ENCODE measurements at regions not wholly inside any gene's neighbourhood (a gene's known extent, or its start where the extent isn't known, plus 50 kb on each side); places are given as distances from the start of the nearest gene placed in this dataset.

DNA sequence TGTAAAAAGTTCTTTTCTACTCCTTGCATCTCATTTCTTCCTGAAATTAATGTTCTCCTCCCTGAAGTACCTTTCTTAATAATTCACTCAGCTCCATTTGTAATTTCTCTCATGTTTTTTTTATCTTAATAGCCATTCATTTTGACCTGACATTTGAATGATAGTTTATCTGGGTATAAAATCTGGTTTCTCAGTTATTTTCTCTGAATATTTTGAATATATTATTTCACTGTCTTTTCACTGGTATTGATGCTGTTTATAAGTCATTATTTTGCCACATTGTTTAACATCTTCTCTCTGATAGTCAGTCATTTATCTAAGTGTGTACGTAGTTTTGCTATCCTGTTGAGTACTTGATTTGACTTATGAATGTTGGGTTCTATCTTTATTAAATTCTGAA, 68.8 kb upstream of the ARHGAP18 start:
- DNase-seq, result no peak

DNA sequence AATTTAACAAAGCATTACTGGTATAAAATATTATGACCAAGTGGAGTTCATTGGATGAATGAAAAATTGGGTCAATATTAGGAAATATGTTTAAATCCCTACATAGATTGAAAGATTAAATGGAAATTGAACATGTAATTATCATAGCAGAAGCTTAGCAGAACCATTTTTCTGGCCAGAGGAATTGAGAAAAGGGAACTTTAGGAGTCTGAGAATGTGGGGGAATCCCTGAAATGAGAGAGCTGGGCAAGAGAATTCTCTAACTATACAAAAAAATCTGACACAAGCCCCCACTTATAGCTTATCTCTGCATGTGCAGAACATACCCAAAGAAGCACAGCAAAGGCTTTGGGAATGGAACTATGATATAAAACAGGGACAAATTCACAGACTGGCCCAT, 67.4 kb upstream of the ARHGAP18 start:
- no peak for DNase-seq

DNA sequence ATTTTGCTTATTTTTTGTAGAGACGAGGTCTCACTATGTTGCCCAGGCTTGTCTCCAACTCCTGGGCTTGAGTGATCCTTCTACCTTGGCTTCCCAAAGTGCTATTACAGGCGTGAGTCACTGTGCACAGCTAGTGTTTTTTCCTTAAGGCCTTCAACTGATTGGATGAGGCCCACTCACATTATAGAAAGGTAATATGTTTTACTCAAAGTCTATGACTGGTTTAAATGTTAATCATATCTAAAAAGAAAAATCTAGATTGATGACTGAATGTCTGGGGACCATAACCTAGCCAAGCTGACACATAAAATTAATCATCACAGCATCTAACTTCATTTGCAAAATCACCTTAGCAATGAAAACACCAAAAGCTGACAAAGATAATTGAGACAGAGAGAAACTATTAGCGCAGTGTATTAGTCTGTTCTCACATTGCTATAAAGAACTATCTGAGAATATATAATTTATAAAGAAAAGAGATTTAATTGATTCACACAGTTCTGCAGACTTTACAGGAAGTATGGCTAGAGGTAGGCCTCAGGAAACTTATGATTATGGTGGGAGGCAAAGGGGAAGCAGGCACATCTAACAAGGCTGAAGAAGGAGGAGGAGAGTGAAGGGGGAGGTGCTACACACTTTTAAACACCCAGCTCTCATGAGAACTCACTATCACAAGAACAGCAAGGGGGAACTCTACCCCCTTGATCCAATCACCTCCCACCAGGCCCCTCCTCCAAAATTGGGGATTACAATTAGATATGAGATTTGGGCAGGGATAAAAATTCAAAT, 66.8 kb upstream of the ARHGAP18 start:
- no peak for DNase-seq

GRCh38 chr6:129774697-129775447, 64.9 kb upstream of the ARHGAP18 start:
- peak; percentile 77 for DNase-seq

DNA sequence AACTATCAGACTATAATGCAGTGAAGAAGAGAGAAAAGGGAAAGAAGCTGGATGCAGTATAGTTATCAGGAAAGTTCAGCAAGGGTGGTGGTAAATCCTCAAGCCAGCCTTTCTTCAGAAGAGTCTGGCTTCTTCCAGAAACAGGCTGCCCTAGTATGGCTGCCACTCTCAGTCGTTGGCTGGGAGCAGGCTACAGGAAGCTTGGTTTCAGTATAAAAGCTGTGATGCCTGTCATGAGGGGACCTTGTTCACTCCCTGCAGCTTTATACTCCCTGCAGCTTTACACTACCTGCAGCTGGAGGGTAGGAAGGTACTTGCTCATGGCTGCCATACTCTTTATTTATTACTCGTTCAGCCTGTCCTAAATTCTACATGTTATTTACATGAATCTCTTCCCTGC, 63.3 kb upstream of the ARHGAP18 start:
- DNase-seq, result no peak

DNA sequence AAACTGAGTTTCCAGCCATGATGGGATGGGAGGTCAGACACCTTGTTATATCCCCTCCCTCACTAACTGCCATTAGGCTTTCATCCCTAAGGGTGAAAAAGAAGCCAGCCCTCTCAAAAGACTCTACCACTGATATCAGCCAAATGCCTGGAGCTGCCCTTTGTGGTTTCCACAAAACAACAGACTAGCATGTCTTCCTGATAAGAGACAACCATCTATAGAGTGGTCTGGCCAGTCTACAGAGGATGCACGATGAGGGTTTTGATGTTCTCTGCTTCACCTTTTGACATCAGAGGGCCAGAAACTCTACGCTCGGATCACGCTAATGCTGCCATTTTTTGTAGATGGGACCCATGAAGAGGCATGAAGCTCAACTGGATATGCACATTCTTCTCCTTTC, 61.7 kb upstream of the ARHGAP18 start:
- no peak for DNase-seq

- no peak for DNase-seq
These were observed 58.0 kb upstream of the ARHGAP18 start for GRCh38 chr6:129767776-129768485.

GRCh38 chr6:129766959-129767728, 57.2 kb upstream of the ARHGAP18 start:
- DNase-seq, result peak; percentile 84

DNA sequence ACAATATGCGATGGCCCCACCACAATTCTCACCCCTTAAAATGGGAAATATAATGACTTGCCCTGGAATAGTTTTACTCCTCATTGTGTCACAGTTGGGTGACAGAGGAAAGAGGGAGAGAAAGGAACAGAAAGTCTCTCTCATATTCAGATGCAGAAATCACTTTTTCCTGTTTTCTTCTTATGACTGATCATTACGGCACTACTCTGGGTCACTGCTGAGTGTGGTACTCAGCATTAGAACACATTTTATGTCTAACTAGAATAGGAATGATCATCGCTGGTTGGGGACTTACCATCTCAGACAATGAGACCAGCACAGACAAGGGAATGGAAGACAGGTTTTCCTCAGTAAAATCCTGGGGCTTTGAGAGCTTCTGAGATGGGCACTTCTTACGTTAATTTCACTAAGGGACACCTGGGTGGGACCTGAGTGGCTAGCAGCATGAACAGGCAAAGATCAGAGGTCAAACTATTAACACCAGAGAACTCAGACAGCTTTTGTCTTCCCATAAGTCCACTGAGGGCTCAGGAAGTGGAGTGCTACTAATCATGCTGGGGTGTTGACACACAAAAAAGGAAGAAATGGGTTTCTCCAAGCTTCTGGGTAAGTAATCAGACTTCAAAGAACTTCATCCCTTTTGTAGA, 54.9 kb upstream of the ARHGAP18 start:
- no peak for DNase-seq

- DNase-seq, result no peak
These were observed 50.0 kb upstream of the ARHGAP18 start for GRCh38 chr6:129759796-129760605.
